GM21723 (cell line): ENCODE measurements at regions not wholly inside any gene's neighbourhood (a gene's known extent, or its start where the extent isn't known, plus 50 kb on each side); places are given as distances from the start of the nearest gene placed in this dataset.

Experiments
- ATAC-seq: cut with Tn5 transposase; IDR thresholded peaks from one replicate; pipeline ENCODE4 v1.9.1; 2021; ENCODE audit warnings: mild to moderate bottlenecking, moderate library complexity; ENCODE audit not compliant: unreplicated experiment

GRCh38 chr16:76162046-76162445 is 115.2 kb upstream of the CNTNAP4 start:
- ATAC-seq = no peak

GRCh38 chr16:76164970-76165558 is 112.1 kb upstream of the CNTNAP4 start:
- ATAC-seq = no peak

DNA sequence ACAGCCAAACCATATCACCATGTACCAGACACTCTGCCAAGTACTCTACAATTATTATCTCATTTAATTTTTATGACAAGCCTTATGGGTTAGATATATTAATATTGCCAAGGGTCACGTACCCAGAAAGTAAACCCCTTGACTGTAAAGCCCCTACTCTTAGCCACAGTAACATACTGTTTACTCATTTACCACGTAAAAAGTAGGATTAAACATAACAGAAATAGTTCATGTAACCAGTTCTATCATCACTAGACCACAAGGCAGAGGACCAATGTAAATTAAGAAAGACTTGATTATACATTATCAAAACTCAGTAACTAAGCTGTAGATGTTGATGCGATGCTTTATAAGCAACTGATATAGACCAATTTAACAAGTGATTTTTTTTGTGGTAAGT is 101.5 kb upstream of the CNTNAP4 start:
- no peak for ATAC-seq

DNA sequence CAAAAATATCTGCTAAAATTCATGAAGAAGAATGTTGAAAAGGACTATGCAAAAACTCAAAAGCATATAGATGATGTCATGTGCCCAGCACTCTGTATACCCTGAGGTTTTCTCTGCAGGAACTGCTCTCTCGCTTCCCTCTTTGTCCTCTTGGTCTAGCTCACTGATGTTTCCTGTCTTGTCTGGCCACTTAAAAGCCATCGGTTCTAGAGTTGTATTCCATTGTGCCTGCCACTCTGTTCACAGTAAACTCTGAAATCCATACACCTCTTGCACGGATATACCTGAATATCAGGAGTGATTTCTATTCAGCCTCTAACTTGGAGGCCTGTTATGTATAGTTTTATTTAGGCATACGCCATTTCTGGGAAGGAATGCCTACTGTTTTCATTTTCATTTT is 101.0 kb upstream of the CNTNAP4 start:
- ATAC-seq = no peak

GRCh38 chr16:76176616-76177015 is 100.6 kb upstream of the CNTNAP4 start:
- ATAC-seq = no peak

DNA sequence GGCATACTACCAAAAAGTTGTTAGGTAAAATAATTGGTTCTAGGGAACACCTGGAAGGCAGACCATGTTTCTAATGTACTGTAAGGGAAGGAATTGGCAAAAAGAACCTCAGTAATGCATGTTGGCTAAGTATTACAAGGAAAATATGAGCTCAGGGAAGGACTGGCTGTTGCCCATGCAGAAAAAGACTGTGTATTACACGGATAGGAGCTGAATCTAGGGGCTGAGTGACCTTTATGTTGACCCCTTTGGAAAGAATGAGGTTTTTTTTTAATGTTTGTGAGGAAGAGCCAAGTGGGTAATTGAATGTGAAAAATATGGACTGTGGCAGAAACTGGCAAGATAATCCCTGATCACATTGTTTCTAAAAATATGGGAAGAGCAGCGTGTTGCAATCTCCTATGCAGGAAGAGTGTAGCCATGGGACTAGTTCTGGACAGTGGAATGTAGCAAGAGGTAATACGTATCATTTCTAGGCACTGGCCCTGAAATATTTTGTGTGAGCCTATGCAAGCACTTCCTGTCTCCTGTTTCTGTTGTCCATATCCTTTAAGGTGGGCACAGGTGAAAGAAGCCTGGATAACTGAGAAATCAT is 95.1 kb upstream of the CNTNAP4 start:
- ATAC-seq = no peak

GRCh38 chr16:76183647-76184046 is 93.6 kb upstream of the CNTNAP4 start:
- no peak for ATAC-seq

DNA sequence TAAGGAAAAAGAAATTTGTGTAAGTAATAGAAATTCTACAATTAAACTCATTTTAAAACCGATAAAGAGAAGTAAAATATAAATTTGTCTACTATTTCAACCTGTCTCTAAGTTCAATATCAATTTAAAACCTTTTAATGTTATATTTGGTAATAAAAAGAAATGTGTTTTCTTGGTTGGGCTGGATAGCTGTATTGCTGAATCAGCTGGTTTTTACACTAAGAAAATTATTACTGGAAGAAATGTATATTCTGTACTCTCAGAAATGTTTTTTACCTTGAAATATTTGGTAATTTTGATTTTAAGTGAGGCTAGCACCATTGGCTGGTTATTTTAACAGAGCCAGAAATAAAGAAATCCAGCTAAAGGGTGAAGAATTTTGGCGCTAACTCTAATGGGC is 87.1 kb upstream of the CNTNAP4 start:
- ATAC-seq = no peak

- no peak for ATAC-seq
Measured at GRCh38 chr16:76190480-76190879, 86.7 kb upstream of the CNTNAP4 start.

DNA sequence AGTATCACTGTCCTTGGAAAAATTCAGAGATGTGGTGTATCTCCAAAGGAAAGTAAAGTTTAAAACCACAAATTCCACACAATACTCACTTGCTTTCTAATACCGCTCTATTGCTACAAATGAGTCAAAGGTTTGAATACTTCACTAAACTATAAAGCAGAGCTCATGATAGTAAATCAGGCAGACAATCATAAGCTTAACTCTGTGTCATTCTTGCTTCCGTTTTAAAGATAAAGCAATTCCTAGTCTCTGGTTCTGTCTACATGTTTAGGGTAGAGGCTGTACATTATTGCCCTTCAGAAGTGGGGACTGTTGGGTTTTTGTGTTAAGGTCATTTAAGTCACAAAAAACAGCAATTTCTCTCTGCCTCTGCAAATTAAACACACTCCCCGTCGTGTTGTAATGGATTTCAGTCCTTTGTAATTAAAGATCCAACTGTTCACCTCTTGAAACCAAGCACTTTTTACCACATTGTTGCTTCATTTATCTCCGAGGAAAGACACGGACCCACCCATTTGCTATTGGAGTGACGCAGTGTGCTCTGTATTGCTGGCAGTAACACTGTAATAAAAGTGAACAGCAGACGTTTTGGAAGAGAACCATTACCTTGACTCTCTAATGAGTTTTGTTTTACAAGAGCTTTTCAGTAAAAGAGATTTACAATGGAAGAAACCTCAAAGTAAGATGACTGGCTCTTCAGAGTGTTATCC is 83.1 kb upstream of the CNTNAP4 start:
- ATAC-seq = no peak

- ATAC-seq = no peak
Measured at GRCh38 chr16:76194616-76195015, 82.6 kb upstream of the CNTNAP4 start.

DNA sequence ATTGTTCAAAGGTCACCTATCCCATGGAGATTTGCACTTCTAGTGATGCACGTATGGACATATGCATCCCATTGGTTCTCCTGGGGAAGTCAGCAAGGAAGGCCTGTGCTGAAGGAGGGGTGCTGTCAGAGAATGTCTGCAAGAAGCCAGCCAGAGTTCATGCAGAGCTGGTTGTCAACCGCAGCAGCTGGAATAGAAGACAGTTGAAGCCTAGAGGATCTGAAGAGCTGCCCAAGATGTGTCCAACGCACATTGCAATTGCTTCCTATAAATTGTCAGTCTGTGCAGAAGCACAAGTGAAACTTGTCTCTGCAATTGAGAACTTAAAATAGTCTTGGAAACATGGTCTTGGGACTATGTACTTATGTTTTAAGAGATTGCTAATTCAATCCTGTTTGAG is 82.1 kb upstream of the CNTNAP4 start:
- no peak for ATAC-seq

- no peak for ATAC-seq
Measured at GRCh38 chr16:76195648-76196047, 81.6 kb upstream of the CNTNAP4 start.

DNA sequence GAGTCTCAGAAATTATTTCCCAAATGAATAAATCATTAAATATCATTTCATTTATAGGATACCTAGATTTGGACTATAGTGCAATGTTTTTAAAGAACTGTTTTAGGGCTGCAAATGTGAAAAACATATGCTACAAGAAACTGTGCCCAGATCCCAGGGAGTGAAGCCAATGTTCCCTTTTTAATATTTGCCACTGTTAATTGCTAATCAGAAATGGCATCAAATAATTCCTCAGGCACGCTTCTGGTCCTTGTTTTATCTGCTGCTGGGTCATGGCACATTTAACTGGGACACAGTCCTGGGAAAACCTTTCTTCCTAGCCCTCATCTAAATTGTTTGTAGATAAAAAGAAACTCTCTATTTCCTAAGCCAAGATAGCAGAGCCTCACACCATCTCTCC is 79.3 kb upstream of the CNTNAP4 start:
- ATAC-seq = no peak

DNA sequence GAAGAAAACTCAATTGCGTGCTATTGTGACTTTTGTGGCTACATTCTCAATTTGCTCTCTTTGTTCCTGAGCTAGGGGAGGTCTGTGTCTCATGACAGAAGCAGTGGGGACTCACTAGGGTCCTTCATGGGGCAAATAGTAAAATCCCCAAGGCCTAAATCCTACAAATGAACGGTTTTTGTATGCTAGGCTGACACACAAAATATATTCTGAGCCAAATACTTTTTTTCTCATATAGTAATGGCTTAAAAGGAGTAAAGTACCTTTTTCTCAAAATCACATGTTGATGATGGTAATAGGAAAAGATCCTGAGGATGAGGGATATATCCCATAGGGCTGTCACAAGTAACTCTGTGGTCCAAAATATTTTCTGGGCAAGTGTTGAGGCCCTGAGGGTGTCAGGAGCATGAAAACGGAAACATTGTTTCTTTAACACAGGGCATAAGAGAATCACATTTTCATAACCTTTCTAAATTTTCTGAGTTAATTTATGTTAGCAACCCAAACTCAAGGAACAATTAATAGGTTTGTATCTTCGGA is 77.5 kb upstream of the CNTNAP4 start:
- ATAC-seq = no peak

GRCh38 chr16:76201385-76201784 is 75.8 kb upstream of the CNTNAP4 start:
- ATAC-seq = no peak

- ATAC-seq = no peak
Measured at GRCh38 chr16:76204249-76204648, 73.0 kb upstream of the CNTNAP4 start.

DNA sequence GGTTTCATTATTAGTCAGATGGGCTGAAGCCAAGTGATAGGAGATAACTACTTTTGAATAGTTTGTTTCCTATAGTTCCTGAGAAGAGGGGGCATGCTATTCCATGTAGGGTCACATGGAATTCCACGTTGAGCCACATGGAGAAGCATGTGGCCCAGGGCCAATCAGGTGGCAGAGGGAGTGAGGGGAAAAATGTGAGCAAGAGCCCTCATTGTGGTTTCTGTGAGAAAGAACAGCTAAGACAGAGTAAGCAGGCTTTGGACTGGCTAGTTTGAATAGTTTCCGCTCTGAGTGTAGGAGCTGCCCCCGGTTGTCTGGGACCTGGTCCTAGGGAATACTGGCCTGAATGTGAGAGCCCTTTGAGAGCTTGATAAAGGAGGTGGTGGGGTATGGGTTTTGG is 69.9 kb upstream of the CNTNAP4 start:
- ATAC-seq = no peak

- no peak for ATAC-seq
Measured at GRCh38 chr16:76210157-76210556, 67.0 kb upstream of the CNTNAP4 start.

DNA sequence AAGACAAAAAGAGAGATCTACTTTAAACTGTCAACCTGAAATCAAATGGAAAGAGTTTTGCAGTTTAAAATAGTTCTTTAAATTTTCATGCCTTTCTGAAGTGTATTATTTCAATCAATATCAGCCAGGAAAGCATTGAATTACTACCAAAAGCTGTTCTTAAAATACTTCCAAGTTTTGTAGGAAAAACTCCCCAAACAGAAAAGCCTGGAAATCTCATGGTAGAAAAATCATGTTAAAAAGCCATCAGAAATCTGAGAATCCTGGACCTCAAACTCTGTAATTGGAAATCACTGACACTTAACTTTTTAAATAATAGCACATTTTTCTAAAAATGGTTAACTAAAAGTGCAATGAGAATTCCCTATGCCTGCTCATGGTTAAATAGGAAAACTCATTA is 63.3 kb upstream of the CNTNAP4 start:
- ATAC-seq = no peak

- no peak for ATAC-seq
Measured at GRCh38 chr16:76214856-76215255, 62.3 kb upstream of the CNTNAP4 start.

GRCh38 chr16:76222087-76222486 is 55.1 kb upstream of the CNTNAP4 start:
- no peak for ATAC-seq
